AG04449 (cell line): ENCODE measurements at regions not wholly inside any gene's neighbourhood (a gene's known extent, or its start where the extent isn't known, plus 50 kb on each side); places are given as distances from the start of the nearest gene placed in this dataset.
"Not testable (repeated sequence)": the region's sequence is repeated elsewhere in the genome, so short reads cannot be mapped to it uniquely, and the experiment has no call there.

Experiments
- CTCF ChIA-PET: fragments of 350-600 bp; formaldehyde crosslinking; extraction: SDS; loops from one replicate; lab custom pipeline; 2021; ENCODE audit warnings: antibody characterized with exemption; lab: Yijun Ruan, JAX
- POLR2A ChIA-PET: fragments of 400-600, 350-600 bp; formaldehyde crosslinking; extraction: SDS; loops from one replicate; lab custom pipeline; 2020; ENCODE audit warnings: antibody characterized with exemption, inconsistent platforms; lab: Yijun Ruan, JAX
- DNase-seq: peaks from one replicate; pipeline ENCODE4 v3.0.0-alpha.2; 2010; ENCODE audit warnings: low read depth, low spot score
- H3K4me3 ChIP-seq: 2 replicates; pipeline ENCODE4 v1.5.1; 2011; ENCODE audit warnings: low read depth, mild to moderate bottlenecking, control low read depth, low read length
- TF ChIP-seq, protein P1 (sequence below): IDR thresholded peaks from one replicate; pipeline ENCODE4 v1.5.1; 2011; ENCODE audit warnings: mild to moderate bottlenecking, moderate library complexity, low read length, control low read depth, inconsistent platforms; ENCODE audit not compliant: insufficient read depth; ENCODE audit errors: missing control alignments

GRCh38 chrX:121389976-121390714, 342.7 kb downstream of the GLUD2 start:
- CTCF ChIA-PET: no interaction called here
- TF ChIP-seq, protein P1, sequence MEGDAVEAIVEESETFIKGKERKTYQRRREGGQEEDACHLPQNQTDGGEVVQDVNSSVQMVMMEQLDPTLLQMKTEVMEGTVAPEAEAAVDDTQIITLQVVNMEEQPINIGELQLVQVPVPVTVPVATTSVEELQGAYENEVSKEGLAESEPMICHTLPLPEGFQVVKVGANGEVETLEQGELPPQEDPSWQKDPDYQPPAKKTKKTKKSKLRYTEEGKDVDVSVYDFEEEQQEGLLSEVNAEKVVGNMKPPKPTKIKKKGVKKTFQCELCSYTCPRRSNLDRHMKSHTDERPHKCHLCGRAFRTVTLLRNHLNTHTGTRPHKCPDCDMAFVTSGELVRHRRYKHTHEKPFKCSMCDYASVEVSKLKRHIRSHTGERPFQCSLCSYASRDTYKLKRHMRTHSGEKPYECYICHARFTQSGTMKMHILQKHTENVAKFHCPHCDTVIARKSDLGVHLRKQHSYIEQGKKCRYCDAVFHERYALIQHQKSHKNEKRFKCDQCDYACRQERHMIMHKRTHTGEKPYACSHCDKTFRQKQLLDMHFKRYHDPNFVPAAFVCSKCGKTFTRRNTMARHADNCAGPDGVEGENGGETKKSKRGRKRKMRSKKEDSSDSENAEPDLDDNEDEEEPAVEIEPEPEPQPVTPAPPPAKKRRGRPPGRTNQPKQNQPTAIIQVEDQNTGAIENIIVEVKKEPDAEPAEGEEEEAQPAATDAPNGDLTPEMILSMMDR: no peak
- no peak overlapping the region for H3K4me3 ChIP-seq
- peak; percentile 2 for DNase-seq
- POLR2A ChIA-PET: no interaction called here

GRCh38 chrX:121405826-121406225, 358.4 kb downstream of the GLUD2 start:
- TF ChIP-seq, protein P1: no peak
- CTCF ChIA-PET: no interaction called here

DNA sequence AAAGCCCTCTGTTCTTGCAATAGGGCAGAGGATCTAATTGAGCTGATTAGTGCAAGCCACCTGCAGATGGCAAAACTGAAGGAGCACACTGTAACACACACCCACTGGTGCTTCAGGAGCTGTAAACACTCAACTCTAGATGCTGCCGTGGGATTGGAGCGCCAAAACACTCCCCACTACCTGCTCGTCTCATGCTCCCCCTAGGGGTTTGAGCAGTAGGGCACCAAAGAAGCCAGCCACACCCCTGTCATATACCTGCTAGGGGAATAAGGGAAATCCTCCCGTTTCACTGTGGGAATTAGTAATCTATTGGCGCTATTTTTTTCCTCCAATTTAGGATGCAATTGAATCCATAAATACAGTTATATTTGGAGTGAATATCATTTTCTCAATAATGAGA, 360.2 kb downstream of the GLUD2 start:
- DNase-seq: no peak
- ChIA-PET CTCF (no interaction called here), POLR2A (no interaction called here)
- no peak overlapping the region for H3K4me3 ChIP-seq
- TF ChIP-seq, protein P1: no peak

More at GRCh38 chrX:121405826-121406225, 358.4 kb downstream of the GLUD2 start:
- POLR2A ChIA-PET: no interaction called here
- no peak for DNase-seq
- no peak overlapping the region for H3K4me3 ChIP-seq

DNA sequence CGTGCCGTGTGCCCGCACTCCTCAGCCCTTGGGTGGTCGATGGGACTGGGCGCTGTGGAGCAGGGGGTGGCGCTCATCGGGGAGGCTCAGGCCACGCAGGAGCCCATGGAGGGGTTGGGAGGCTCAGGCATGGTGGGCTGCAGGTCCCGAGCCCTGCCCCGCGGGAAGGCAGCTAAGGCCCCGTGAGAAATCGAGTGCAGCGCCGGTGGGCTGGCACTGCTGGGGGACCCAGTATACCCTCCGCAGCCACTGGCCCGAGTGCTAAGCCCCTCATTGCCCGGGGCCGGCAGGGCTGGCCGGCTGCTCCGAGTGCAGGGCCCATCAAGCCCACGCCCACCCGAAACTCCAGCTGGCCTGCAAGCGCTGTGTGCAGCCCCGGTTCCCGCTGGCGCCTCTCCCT, 384.1 kb downstream of the GLUD2 start:
- H3K4me3 ChIP-seq, DNase-seq, CTCF ChIA-PET, POLR2A ChIA-PET: not testable (repeated sequence)

- TF ChIP-seq, protein P1: no peak
- DNase-seq: no peak
- POLR2A ChIA-PET: no interaction called here
- CTCF ChIA-PET: no interaction called here
- no peak overlapping the region for H3K4me3 ChIP-seq
Measured at GRCh38 chrX:121433289-121433688, 385.9 kb downstream of the GLUD2 start.

DNA sequence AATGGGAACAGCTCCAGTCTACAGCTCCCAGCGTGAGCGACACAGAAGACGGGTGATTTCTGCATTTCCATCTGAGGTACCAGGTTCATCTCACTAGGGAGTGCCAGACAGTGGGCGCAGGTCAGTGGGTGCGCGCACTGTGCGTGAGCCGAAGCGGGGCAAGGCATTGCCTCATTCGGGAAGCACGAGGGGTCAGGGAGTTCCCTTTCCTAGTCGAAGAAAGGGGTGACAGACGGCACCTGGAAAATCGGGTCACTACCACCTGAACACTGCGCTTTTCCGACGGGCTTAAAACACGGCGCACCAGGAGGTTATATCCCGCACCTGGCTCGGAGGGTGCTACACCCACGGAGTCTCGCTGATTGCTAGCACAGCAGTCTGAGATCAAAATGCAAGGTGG, 390.3 kb downstream of the GLUD2 start:
- H3K4me3 ChIP-seq, POLR2A ChIA-PET, DNase-seq, CTCF ChIA-PET: not testable (repeated sequence)

- CTCF ChIA-PET: no interaction called here
- H3K4me3 ChIP-seq: no peak overlapping the region
- DNase-seq: no peak
- POLR2A ChIA-PET: no interaction called here
- TF ChIP-seq, protein P1: no peak
Measured at GRCh38 chrX:121455890-121456289, 408.5 kb downstream of the GLUD2 start.
